ENCODE measurements at regions not wholly inside any gene's neighbourhood (a gene's known extent, or its start where the extent isn't known, plus 50 kb on each side); places are given as distances from the start of the nearest gene placed in this dataset.

GRCh38 chr4:19786616-19787015 is 465.1 kb upstream of the SLIT2 start:
- TF ChIP-seq, protein P1, sequence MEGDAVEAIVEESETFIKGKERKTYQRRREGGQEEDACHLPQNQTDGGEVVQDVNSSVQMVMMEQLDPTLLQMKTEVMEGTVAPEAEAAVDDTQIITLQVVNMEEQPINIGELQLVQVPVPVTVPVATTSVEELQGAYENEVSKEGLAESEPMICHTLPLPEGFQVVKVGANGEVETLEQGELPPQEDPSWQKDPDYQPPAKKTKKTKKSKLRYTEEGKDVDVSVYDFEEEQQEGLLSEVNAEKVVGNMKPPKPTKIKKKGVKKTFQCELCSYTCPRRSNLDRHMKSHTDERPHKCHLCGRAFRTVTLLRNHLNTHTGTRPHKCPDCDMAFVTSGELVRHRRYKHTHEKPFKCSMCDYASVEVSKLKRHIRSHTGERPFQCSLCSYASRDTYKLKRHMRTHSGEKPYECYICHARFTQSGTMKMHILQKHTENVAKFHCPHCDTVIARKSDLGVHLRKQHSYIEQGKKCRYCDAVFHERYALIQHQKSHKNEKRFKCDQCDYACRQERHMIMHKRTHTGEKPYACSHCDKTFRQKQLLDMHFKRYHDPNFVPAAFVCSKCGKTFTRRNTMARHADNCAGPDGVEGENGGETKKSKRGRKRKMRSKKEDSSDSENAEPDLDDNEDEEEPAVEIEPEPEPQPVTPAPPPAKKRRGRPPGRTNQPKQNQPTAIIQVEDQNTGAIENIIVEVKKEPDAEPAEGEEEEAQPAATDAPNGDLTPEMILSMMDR (IDR thresholded peaks at IDR 0.05; ENCODE audit: insufficient read depth, low read length, poor library complexity, severe bottlenecking) = no peak
- TF ChIP-seq EZH2phosphoT487 (conservative IDR thresholded peaks at IDR 0.05; ENCODE audit: low read length) = no peak

Data from SU-DHL-6 (cell line).